HL-60/S4 treated with retinoic acid at 250 ng/mL for 4 days and 3 days (cell line): ENCODE measurements at regions not wholly inside any gene's neighbourhood (a gene's known extent, or its start where the extent isn't known, plus 50 kb on each side); places are given as distances from the start of the nearest gene placed in this dataset.
"Not testable (repeated sequence)": the region's sequence is repeated elsewhere in the genome, so short reads cannot be mapped to it uniquely, and the experiment has no call there.

Source experiments
- in situ Hi-C: fragments of 300-500 bp; cut with MboI; formaldehyde crosslinking; loops from 2 replicates; pipeline ENCODE4 v1.7.0; 2022; ENCODE audit warnings: low sequenced_read_pairs

GRCh38 chr9:89695441-89695891 is 90.7 kb downstream of the GADD45G start:
- in situ Hi-C loops: no loop called here

- in situ Hi-C loops: not testable (repeated sequence)
Measured at GRCh38 chr9:89695979-89696378, 91.2 kb downstream of the GADD45G start.

- in situ Hi-C loops: no loop called here
Measured at GRCh38 chr9:89696780-89697179, 92.0 kb downstream of the GADD45G start.

DNA sequence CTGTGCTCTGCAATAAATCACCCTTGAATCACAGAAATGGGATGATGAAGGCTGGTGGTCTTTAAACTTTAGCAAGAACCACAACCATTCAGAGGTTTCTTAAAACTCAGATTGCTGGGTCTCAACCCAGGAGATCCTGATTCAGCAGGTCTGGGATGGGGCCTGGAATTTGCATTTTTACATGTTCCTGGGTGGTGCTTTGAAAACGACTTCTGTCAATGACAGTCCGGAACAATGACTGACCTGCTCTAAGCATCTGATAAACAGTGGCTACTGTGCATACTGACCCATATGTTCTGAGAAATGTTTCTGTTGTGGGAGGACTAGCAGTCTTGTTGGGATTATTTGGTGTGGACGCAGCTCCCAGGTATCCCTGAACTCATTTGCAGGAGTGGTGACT is 92.7 kb downstream of the GADD45G start:
- in situ Hi-C loops: no loop called here

DNA sequence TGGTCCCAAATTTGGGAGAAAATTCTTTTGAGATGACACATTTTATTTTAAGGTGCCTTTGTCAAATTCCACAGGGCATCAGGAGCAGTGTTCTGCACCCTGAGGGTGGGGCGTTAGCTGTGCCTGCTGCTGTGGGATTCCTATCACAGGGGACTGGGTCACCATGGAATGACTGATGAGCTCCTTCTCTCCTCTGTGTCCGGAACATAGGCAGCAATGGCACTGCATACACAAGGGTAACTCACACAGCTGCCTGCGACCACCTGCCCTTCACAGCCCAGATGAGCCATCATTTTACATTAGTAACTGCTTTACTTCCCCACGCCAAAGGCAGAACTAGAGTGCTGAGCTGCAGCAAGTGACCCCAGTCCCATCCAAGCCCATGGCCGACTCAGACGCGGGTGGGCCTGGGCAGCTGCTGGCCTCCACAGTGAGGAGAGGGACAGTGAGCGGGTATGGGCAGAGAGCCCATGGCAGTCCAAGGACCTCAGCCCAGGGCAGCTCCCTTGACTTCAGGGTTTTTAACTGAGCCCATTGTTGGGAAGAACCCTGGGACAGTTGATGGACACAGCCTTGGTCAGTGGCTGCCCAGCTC is 93.7 kb downstream of the GADD45G start:
- in situ Hi-C loops: no loop called here

- in situ Hi-C loops: no loop called here
Measured at GRCh38 chr9:89699646-89700045, 94.8 kb downstream of the GADD45G start.

DNA sequence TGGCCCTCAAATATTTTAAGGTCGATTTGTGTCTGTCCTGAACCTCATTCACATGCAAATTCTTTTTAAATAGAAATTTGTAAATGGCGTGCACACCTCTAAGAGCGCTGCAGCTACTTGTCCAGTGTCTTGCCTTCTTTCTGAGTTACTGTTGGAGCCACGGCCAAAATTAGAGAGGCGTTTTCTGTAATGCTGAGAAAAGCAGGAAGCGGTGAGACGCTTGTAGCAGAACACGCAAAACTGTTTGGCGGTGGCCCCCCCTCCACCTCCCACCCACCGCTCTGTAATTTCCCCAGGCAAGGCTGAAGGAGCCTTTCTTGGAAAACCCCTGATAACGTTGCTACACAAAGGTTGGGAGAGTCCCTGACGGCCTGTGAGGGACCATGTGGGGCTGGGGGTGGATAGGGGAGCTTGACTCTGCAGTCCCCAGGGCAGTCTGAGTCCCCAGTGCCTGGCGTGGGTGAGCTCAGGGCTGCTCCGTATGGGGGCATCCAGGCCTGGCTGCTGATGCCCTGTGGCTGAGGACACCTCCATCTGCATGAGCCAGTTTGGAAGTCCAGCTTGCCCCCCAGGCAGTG is 96.5 kb downstream of the GADD45G start:
- in situ Hi-C loops: no loop called here

- in situ Hi-C loops: no loop called here
Measured at GRCh38 chr9:89702401-89702800, 97.6 kb downstream of the GADD45G start.

DNA sequence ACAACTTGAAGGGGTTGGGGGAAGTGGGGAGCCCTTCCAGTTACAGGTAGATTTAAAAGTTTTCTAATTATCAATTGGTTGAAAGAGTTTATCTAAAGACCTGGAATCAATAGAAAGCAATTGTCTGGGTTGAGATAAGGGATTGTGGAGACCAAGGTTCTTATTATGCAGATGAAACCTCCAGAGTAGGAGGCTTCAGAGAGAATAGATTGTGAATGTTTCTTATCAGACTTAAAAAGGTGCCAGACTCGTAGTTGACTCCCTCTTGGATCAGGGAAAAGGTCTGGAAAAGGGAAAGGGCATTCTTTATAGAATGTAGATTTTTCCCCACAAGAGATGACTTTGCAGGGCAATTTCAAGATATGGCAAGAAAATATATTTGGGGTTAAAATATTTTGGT is 100.8 kb downstream of the GADD45G start:
- in situ Hi-C loops: no loop called here

GRCh38 chr9:89706086-89706485 is 101.3 kb downstream of the GADD45G start:
- in situ Hi-C loops: no loop called here

DNA sequence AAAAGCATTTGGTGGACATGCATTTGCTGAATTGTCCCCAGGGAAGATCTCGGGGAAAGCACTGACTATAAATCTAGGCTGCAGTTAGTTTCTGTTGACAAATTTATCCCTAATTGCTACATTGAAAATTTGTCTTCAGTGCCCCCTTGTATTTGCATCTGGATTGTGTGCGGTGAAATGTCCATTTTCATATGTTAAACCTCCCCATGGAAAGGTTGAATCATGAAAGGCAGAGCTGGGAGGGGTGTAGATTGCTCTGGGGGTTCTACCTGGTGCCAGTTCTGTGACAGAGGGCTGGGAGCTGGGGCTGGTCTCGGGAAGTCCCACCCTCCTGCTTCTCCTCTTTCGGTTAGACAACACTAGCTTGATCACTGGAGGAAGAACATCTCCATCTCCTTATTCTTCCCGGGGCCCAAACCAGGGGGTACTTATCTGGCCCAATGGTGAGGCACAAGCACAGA is 101.9 kb downstream of the GADD45G start:
- in situ Hi-C loops: no loop called here

DNA sequence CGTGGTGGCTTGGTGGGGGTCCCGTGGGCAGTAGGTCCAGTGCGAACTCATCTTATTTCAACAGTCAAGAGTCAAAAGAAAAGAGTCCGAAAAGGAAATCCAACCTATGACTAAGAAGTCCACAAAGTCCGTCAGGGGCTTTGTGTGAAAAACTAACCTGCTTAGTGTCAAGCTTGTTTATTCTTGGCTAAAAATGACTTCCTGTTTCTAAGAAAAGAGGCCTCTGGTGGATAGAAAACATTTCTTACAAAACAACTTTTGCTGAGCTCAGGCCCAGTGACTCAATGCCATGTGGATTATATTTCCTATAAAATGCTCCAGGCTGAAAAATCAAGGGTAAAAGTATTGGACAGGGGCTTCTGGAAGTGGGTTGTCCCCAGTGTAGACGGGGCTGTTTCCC is 105.9 kb downstream of the GADD45G start:
- in situ Hi-C loops: no loop called here

DNA sequence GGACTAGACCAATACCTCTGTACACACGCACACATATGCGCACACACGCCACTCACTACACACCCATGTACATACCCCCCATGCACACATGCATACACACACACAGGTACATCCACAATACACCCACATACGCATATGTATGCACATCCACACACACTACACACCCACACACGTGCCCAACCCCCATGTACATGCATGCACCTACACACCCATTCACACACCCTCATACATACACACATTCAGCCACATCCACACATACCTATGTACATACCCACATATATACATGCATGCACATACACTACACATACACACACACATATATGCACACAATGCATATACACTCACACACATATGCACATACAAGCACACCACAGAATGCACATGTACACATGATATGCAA is 107.1 kb downstream of the GADD45G start:
- in situ Hi-C loops: no loop called here

DNA sequence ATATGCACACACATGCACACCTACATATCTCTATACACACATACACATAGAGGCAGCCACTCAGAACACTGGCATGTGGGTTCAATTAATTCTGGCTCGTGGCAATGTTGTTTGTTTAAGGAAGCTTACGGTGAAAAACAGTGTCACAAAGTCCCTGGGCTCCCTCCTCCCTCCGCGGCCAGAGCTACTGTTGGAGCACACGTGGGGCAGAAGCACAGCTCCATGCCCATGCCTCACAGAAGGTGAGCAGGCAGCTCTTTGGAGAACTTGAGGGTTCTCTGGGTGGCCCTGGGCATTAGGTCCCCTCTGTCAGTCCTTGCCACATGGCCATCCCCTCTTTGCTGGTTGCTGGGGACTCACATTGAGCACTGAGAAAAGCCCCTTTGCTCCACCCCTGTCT is 107.5 kb downstream of the GADD45G start:
- in situ Hi-C loops: no loop called here

DNA sequence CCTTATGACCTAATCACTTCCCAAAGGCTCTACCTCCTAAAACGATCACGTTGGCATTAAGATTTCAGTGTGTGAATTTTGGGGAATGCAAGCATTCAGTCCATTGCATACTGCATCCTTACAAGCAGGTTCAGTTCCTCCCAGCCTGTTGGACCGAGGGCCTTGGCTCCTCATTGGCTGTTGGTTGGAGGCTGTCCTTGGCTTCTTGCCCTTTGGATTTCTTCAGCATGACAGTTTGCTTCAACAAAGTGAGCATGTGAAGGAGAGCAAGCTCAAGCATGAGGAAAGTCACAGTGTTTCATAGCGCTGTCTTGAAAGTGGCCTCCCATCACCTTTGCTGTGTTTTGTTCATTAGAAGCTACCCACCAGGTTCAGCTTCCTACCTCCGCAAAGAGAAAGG is 109.5 kb downstream of the GADD45G start:
- in situ Hi-C loops: no loop called here

DNA sequence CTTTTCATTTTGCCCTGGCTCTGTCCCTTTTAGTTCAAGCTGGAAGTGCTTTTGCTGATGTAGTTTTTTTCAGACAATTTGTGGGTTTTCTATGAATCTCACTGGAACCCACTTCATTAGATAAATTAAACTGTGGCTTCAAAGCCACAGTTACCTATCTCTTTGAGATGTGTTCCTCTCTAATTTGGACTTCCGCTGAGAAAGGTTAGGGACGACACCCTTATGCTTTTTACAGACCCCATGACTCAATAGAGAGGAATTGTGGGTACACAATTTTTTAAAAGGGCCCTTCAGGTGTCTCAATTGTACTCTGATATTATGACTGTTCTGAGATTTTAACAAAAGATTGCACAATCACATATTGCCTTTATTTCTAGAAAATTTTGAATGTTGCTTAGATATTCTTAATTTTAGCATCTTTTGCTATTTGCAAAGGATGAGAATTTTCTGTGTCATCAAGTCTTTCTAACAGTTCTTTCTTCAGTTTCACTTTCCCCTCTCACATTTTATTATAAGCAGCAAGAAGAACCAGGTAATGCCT is 110.6 kb downstream of the GADD45G start:
- in situ Hi-C loops: no loop called here

- in situ Hi-C loops: no loop called here
Measured at GRCh38 chr9:89715881-89716280, 111.1 kb downstream of the GADD45G start.

- in situ Hi-C loops: no loop called here
Measured at GRCh38 chr9:89716559-89716958, 111.7 kb downstream of the GADD45G start.

- in situ Hi-C loops: no loop called here
Measured at GRCh38 chr9:89718176-89718575, 113.4 kb downstream of the GADD45G start.

- in situ Hi-C loops: no loop called here
Measured at GRCh38 chr9:89718651-89719050, 113.8 kb downstream of the GADD45G start.

GRCh38 chr9:89719202-89719601 is 114.4 kb downstream of the GADD45G start:
- in situ Hi-C loops: no loop called here

DNA sequence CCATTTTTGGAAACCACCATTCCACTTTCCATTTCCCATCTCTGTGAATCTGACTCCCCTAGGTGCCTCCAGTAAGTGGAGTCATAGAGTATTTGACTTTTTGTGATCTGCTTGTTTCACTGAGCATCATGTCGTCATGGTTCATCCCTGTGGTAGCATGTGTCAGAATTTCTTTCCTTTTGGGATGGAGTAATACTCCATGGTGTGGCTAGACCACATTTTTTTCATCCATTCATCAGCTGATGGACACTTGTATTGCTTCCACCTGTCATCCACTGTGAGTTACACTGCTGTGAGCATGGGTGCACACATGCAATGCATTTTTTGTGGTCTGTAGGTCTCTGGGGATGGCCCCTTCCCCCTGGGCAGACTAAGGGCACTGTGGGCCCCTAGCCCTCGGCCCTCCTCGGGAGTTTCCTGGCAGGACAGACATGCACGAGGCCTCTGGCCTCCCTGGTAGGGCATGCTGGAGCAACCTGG is 115.9 kb downstream of the GADD45G start:
- in situ Hi-C loops: no loop called here
